UCSD-AML1 (cell line): ENCODE measurements at regions not wholly inside any gene's neighbourhood (a gene's known extent, or its start where the extent isn't known, plus 50 kb on each side); places are given as distances from the start of the nearest gene placed in this dataset.
A peak's percentile ranks its signal among the peaks of the same experiment; 100 is the strongest.

Experiments
- DNase-seq: peaks from one replicate; lab custom pipeline; 2025; ENCODE audit not compliant: unreplicated experiment; lab: John Stamatoyannopoulos, UW

GRCh38 chr4:179880756-179881155, 2362.4 kb upstream of the TENM3 start:
- DNase-seq = no peak

- DNase-seq = no peak
These were observed 2349.0 kb upstream of the TENM3 start for GRCh38 chr4:179894066-179894778.

- no peak for DNase-seq
These were observed 2323.6 kb upstream of the TENM3 start for GRCh38 chr4:179919587-179919986.

GRCh38 chr4:179927473-179927872, 2315.7 kb upstream of the TENM3 start:
- no peak for DNase-seq

- no peak for DNase-seq
These were observed 2301.3 kb upstream of the TENM3 start for GRCh38 chr4:179941911-179942310.

- DNase-seq = no peak
These were observed 2266.4 kb upstream of the TENM3 start for GRCh38 chr4:179976777-179977176.

GRCh38 chr4:179977378-179977777, 2265.8 kb upstream of the TENM3 start:
- no peak for DNase-seq

- no peak for DNase-seq
These were observed 2262.0 kb upstream of the TENM3 start for GRCh38 chr4:179981161-179981560.

- DNase-seq = no peak
These were observed 2253.2 kb upstream of the TENM3 start for GRCh38 chr4:179989975-179990374.

- DNase-seq = no peak
These were observed 2233.9 kb upstream of the TENM3 start for GRCh38 chr4:180009316-180009715.

GRCh38 chr4:180028682-180029081, 2214.5 kb upstream of the TENM3 start:
- peak; percentile 11 for DNase-seq

- DNase-seq = no peak
These were observed 2211.9 kb upstream of the TENM3 start for GRCh38 chr4:180031330-180031729.

GRCh38 chr4:180041576-180041975, 2201.6 kb upstream of the TENM3 start:
- DNase-seq = no peak

GRCh38 chr4:180052629-180053028, 2190.6 kb upstream of the TENM3 start:
- DNase-seq = no peak

- DNase-seq = no peak
These were observed 2188.9 kb upstream of the TENM3 start for GRCh38 chr4:180054291-180054690.

GRCh38 chr4:180057299-180057721, 2185.9 kb upstream of the TENM3 start:
- no peak for DNase-seq

GRCh38 chr4:180057891-180058671, 2185.1 kb upstream of the TENM3 start:
- no peak for DNase-seq

- DNase-seq = no peak
These were observed 2184.4 kb upstream of the TENM3 start for GRCh38 chr4:180058691-180059215.

- DNase-seq = no peak
These were observed 2183.9 kb upstream of the TENM3 start for GRCh38 chr4:180059216-180059881.

- no peak for DNase-seq
These were observed 2182.9 kb upstream of the TENM3 start for GRCh38 chr4:180060159-180060889.

GRCh38 chr4:180081072-180081471, 2162.1 kb upstream of the TENM3 start:
- DNase-seq = no peak
